ENCODE measurements at regions not wholly inside any gene's neighbourhood (a gene's known extent, or its start where the extent isn't known, plus 50 kb on each side); places are given as distances from the start of the nearest gene placed in this dataset.

DNA sequence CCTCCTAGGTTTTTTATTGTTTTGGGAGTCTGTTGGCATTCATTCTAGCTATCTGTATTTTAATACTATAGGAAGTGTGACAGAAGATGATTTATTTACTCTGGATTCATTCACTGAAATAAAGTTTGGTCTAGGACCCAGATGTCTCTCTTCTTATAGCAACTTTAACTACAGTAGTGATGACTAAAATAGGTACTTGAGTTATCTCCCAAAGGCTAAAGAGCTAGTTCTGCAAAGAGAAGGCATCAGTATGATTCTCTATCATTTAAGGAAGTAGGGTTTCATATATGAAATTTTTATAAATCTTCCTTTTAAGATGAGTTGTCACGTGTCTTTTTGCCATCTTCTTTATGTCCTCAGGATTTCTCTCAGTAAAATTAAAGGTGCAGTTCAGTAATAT, 507.4 kb downstream of the KCTD12 start:
- TF ChIP-seq, protein P1, sequence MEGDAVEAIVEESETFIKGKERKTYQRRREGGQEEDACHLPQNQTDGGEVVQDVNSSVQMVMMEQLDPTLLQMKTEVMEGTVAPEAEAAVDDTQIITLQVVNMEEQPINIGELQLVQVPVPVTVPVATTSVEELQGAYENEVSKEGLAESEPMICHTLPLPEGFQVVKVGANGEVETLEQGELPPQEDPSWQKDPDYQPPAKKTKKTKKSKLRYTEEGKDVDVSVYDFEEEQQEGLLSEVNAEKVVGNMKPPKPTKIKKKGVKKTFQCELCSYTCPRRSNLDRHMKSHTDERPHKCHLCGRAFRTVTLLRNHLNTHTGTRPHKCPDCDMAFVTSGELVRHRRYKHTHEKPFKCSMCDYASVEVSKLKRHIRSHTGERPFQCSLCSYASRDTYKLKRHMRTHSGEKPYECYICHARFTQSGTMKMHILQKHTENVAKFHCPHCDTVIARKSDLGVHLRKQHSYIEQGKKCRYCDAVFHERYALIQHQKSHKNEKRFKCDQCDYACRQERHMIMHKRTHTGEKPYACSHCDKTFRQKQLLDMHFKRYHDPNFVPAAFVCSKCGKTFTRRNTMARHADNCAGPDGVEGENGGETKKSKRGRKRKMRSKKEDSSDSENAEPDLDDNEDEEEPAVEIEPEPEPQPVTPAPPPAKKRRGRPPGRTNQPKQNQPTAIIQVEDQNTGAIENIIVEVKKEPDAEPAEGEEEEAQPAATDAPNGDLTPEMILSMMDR (IDR thresholded peaks at IDR 0.05; ENCODE audit: low read depth, low read length), result no peak
- no peak for TF ChIP-seq EZH2phosphoT487 (IDR thresholded peaks at IDR 0.05; ENCODE audit: low read depth)
